ENCODE measurements at regions not wholly inside any gene's neighbourhood (a gene's known extent, or its start where the extent isn't known, plus 50 kb on each side); places are given as distances from the start of the nearest gene placed in this dataset.
A peak's percentile ranks its signal among the peaks of the same experiment; 100 is the strongest.

GRCh38 chr5:120982351-120982750, 518.3 kb downstream of the PRR16 start:
- Histone ChIP-seq H3K4me3 (replicated peaks in 1 of 3; ENCODE audit: insufficient read depth in 1 of 3, low read depth in 2 of 3, low read length in 3 of 3) (no peak overlapping the region), H3K9me3 (ENCODE audit: low read length) (no peaks in the 10 kb centered on the region), H3K36me3 (replicated peaks in 1 of 2; ENCODE audit: control insufficient read depth in 1 of 2, insufficient read depth in 2 of 2, low read length in 2 of 2) (no peaks in the 10 kb centered on the region), H3K27ac (ENCODE audit: extremely low read length, insufficient read depth, low read length) (no peak overlapping the region), H3K4me2 (ENCODE audit: low read depth, low read length) (no peak overlapping the region), H2AFZ (ENCODE audit: low read length) (no peak overlapping the region), H3K27me3 (ENCODE audit: control insufficient read depth in 1 of 2, insufficient read depth in 2 of 2, low read length in 2 of 2) (no peaks in the 10 kb centered on the region), H4K20me1 (ENCODE audit: insufficient read depth, low read length) (no peaks in the 10 kb centered on the region), H3K79me2 (ENCODE audit: insufficient read depth, low read length) (no peaks in the 10 kb centered on the region), H3K9ac (ENCODE audit: insufficient read depth, low read depth, low read length) (no peak overlapping the region), H3K4me1 (ENCODE audit: insufficient read depth, low read length) (peaks cover 9% of the 10 kb centered on the region; the same call in 1 of the 2 replicates)
- no TSS peak for BruUV-seq (replicated peaks)
- in situ Hi-C loops (cut with HindIII; ENCODE audit: extremely low pct_ligation_motif_present, low pct_unique_long_range_greater_than_20kb) (no loop called here), intact Hi-C loops (cut with micrococcal nuclease; ENCODE audit: unreplicated experiment) (no loop called here)
- TF ChIP-seq ZFP37 (CRISPR knock-in tag; IDR thresholded peaks at IDR 0.05; ENCODE audit: borderline replicate concordance) (no peak), ZNF839 (CRISPR knock-in tag; IDR thresholded peaks at IDR 0.05; ENCODE audit: borderline replicate concordance) (no peak), GPBP1L1 (CRISPR knock-in tag; IDR thresholded peaks at IDR 0.05) (no peak), ZNF143 (CRISPR knock-in tag; IDR thresholded peaks at IDR 0.05) (no peak), ZBTB7A (CRISPR knock-in tag; IDR thresholded peaks at IDR 0.05) (no peak)
- CTCF ChIA-PET (ENCODE audit: low intra/inter-chr PET ratio, low total read pairs) = no interaction called here
- DNase-seq (ENCODE audit: low spot score) = no peak
- no peak for ATAC-seq
- POLR2A ChIA-PET = no interaction called here
- FAIRE-seq = no peak

- in situ Hi-C loops (cut with HindIII; ENCODE audit: extremely low pct_ligation_motif_present, low pct_unique_long_range_greater_than_20kb) = no loop called here
- H2AFZ ChIP-seq (ENCODE audit: low read length) = no peak overlapping the region
- peaks cover 9% of the 10 kb centered on the region; the same call in 1 of the 2 replicates for H3K4me1 ChIP-seq (ENCODE audit: insufficient read depth, low read length)
- no peak overlapping the region for H3K4me2 ChIP-seq (ENCODE audit: low read depth, low read length)
- intact Hi-C loops (cut with micrococcal nuclease; ENCODE audit: unreplicated experiment) = no loop called here
- peak; percentile 9 for DNase-seq (ENCODE audit: low spot score)
- H3K27ac ChIP-seq (ENCODE audit: extremely low read length, insufficient read depth, low read length) = no peak overlapping the region
- CTCF ChIA-PET (ENCODE audit: low intra/inter-chr PET ratio, low total read pairs) = no interaction called here
- H4K20me1 ChIP-seq (ENCODE audit: insufficient read depth, low read length) = no peaks in the 10 kb centered on the region
- no peak overlapping the region for H3K9ac ChIP-seq (ENCODE audit: insufficient read depth, low read depth, low read length)
- H3K79me2 ChIP-seq (ENCODE audit: insufficient read depth, low read length) = no peaks in the 10 kb centered on the region
- no peak for FAIRE-seq
- POLR2A ChIA-PET = no interaction called here
- no peak overlapping the region for H3K4me3 ChIP-seq (replicated peaks in 1 of 3; ENCODE audit: insufficient read depth in 1 of 3, low read depth in 2 of 3, low read length in 3 of 3)
- H3K9me3 ChIP-seq (ENCODE audit: low read length) = no peaks in the 10 kb centered on the region
- ATAC-seq = no peak
- no peaks in the 10 kb centered on the region for H3K36me3 ChIP-seq (replicated peaks in 1 of 2; ENCODE audit: control insufficient read depth in 1 of 2, insufficient read depth in 2 of 2, low read length in 2 of 2)
- H3K27me3 ChIP-seq (ENCODE audit: control insufficient read depth in 1 of 2, insufficient read depth in 2 of 2, low read length in 2 of 2) = no peaks in the 10 kb centered on the region
- BruUV-seq (replicated peaks) = no TSS peak
- TF ChIP-seq ZBTB7B (CRISPR knock-in tag; IDR thresholded peaks at IDR 0.05) = no peak
These were observed 521.4 kb downstream of the PRR16 start for GRCh38 chr5:120985526-120985925.
